G401.6 (cell line): ENCODE measurements at regions not wholly inside any gene's neighbourhood (a gene's known extent, or its start where the extent isn't known, plus 50 kb on each side); places are given as distances from the start of the nearest gene placed in this dataset.
"Not testable (repeated sequence)": the region's sequence is repeated elsewhere in the genome, so short reads cannot be mapped to it uniquely, and the experiment has no call there.

Experiments
- FAIRE-seq: peaks from 2 replicates; lab custom pipeline; 2012; peaks lifted over from hg19 to GRCh38; lab: Jason Lieb, UNC

DNA sequence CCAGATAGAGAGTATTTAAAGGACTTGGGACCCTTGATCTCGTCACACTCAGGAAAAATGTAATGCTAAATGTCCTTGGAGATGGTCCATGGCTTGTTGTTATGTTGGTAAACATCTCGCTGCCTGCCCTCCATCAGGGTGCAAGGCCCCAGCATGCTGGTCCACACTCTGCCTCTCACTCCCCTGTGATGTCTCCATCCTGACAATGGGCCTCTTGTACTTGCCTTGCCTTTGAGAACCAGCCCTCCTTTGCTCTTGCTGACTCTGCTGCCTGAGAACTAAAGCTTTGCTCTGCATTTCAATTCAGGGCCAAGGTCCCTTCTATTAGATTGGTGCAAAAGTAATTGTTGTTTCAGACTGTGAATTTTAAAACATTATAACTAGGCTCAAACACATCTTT, 131.0 kb upstream of the LMNTD1 start:
- FAIRE-seq = no peak

DNA sequence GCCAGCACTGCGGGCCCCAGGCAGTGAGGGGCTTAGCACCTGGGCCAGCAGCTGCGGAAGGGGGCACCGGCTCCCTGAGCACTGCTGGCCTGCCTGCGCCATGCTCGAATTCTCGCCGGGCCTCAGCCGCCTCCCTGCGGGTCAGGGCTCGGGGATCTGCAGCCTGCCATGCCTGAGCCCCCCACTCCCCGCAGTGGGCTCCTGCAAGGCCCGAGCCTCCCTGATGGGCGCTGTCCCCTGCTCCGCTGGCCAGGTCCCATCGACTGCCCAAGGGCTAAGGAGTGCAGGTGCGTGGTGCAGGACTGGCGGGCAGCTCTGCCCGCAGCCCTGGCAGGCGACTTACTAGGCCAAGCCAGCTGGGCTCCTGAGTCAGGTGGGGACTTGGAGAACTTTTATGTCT, 133.3 kb upstream of the LMNTD1 start:
- no peak for FAIRE-seq

DNA sequence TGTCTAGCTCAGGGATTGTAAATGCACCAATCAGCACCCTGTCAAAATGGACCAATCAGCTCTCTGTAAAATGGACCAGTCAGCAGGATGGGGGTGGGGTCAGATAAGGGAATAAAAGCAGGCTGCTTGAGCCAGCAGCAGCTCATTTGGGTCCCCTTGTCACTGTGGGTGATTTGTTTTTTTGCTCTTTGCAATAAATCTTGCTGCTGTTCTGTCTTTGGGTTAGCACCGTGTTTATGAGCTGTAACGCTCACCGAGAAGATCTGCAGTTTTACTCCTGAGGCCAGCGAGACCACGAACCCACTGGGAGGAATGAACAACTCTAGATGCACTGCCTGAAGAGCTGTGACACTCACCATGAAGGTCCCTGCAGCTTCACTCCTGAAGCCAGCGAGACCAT, 134.1 kb upstream of the LMNTD1 start:
- no peak for FAIRE-seq

DNA sequence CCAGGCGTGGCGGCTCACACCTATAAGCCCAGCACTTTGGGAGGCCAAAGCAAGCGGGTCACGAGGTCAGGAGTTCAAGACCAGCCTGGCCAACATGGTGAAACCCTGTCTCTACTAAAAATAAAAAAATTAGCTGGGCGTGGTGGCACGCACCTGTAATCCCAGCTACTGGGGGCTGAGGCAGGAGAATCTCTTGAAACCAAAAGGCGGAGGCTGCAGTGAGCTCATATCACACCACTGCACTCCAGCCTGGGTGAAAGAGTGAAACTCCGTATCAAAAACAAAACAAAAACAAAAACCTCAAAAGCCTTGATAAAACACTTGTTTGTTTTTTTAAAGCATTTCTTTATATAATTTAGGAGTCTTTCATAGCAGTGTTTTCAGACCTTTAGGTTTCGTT, 135.8 kb upstream of the LMNTD1 start:
- not testable (repeated sequence) for FAIRE-seq

DNA sequence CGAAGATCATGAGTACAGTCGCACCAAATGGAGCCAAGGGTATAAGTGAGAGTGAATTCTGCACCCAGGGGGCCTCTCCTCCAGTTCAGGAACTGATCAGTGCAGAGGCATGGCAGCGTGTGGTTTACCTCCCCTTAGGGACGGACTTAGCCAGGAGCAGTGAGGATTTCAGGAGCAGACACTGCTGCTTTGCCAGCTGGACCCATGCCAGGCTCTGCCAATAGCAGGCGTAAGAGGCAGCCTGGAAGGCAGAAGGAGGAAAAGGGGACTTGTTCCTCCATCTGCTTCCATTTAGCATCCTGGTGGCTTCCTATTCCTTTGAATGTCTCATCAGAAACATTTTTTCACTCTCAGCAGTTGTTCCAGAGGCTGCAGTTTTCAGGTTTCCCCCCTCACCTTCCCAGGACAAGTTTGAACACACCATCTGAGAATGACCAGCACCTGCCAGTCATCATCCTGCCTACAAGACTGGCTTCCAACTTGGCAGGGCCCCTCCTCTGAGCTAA, 137.0 kb upstream of the LMNTD1 start:
- FAIRE-seq = no peak

DNA sequence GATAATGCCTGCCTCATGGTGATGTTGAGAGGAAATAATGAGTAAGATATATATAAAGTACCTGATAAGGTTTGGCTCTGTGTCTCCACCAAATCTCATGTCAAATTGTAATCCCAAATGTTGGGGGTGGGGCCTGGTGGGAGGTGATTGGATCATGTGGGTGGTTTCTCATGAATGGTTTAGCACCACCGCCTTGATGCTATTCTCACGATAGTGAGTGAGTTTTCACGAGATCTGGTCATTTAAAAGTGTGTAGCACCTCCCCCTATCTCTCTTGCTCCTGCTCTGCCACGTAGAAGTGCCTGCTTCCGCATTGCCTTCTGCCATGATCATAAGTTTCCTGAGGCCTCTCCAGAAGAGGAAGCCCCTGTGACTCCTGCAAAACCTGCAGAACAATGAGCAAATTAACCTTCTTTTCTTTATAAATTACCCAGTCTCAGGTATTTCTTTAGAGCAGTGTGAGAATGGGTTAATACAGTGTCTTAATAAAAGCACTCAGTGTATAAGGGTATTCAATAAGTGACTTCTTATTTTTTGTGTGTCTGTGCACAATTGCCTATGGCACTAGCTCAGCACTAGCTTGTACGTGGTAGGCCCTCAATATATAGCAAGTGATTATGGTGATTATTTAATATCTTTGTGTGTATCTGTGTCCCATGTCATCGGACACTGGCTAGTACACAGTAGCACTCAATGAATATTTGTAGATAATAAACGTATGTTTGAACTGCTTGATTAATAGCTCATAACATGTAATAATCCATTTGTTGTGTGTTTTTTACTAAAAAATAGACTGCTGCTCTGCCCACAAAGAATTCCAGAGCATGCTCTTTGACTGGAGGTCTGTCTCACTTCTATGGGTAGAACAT, 138.1 kb upstream of the LMNTD1 start:
- FAIRE-seq = no peak

DNA sequence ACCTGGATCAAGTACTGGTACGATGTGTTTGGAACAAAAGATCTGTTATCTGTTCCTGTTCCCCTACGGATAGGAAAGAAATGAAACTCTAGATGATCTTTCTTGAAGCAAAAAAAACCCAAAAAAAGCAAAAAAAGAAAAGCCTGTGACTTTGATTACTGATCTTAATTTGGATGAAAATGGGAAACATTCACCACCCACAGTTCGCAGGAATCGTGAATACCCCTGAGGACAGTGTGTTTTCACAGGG, 138.7 kb upstream of the LMNTD1 start:
- no peak for FAIRE-seq

DNA sequence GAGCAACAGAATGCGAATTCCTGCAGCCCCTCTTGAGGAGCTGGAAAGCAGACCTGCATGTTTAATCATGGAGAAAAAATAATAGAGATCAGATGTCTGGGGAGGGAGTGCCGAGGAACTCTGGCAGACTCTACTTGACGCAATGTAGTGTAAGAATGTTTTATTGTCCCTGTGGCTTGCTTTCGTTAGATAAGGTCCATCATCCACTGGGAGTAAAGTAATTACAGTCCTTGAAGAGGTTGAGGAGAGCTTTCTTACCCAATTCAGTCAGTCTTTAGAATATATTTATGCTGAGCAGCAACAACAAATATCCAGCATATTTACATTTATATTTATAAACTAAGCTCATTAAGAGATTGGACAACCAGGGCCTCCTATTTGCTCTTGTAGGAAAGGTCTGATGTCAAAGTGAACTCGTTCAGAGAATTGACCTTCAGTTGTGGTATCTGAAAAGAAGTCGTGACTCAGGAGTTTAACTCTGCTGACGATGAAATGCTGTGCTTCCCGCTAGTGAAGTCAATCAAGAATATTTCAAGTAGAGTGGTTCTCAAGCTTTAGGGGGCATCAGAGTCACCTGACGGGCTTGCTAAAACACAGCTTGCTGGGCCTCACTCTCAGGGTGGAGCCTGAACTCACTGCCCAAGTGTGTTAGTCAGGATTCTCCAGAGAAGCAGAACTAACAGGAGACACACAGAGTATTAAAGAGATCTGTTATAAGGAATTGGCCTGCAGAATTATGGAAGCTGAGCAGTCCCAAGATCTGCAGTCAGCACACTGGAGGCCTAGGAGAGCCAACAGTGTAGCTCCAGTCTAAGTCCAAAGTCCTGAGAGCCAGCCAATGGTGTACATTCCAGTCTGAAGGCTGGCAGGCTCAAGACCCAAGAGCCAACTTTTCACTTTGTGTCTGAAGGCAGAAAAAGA, 139.3 kb upstream of the LMNTD1 start:
- no peak for FAIRE-seq

DNA sequence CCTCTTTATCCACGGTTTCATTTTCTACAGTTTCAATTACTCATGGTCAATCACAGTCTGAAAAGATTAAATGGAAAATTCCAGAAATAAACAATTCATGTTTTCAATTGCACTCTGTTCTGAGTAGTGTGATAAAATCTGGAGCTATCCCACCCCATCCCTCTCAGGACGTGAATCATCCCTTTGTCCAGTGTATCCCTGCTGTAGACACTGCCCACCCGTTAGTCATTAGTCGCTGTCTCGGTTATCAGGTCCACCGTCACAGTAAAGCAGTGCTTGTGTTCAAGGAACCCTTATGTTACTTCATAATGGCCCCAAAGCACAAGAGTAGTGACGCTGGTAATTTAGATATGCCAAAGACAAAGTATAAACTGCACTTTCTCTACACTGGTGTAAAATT, 141.0 kb upstream of the LMNTD1 start:
- FAIRE-seq = no peak

DNA sequence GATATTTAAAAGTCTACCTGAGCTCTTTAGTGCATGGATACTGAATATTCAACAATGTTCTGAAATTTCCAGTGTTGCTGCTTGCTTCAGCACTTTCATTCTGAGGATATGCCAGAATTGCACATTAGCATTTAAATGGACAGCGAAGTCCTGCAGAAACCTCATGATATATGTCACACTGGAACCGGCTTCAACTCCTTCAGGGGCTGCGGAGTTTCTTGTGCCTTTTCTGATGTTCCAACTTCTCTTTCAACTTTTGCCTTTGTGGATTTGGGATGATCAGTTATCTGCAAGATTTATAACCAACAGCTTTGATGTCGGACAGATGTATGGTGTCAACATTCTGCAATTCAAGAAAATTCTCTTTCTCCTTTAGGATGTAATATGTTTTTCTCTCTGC, 142.5 kb upstream of the LMNTD1 start:
- no peak for FAIRE-seq

DNA sequence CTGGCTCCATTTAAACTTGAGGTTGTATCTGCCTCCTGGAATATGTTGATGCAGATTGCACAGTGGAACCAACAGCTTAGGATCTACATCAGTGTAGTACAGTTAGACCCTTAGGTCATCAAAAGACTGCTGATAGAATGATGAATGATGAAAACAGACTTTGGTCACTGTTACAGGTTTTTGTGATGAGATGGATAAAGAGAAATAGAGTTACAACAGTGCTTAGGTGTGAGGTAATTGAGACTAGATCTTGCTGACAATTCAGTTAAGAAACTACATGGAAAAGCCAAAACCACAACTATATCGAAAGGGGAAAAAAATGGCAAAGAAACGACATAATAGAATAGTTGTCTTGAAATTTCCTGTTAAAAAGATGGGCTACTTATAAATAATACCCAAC, 145.7 kb upstream of the LMNTD1 start:
- FAIRE-seq = no peak

DNA sequence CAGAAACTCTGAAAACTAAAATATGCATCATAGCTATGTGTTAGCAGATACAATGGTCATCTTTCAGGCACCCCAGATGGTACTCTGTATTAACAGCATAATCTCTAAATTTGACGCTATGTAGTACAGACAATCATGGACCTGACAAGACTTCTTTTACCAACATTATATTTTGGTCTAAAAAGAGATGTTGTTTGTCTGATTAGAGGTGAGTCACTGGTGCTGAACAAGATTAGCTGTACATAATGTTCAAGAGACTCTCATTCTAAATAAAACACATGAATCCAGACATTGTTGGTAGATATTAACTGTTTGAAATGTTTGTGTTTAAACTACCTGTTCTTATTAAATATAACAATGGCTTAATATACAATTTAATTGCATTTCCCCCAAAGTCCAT, 146.4 kb upstream of the LMNTD1 start:
- no peak for FAIRE-seq

DNA sequence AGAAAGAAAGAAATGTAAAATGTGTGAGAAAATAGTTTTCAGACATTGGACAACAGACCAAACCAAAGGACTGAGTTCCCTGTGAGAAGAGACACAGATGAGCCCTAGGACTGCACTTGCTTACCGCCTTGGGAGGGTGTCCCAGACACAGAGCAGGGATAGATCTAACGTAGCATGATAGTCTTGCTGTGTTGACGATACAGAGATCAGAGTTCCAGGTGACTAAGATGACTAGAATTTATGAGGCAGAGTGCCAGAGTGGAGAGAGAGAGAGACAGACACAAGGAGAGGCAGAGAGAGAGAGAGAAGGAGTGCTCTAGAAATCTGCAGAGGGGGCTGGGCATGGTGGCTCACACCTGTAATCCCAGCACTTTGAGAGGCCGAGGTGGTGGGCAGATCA, 148.2 kb upstream of the LMNTD1 start:
- no peak for FAIRE-seq

DNA sequence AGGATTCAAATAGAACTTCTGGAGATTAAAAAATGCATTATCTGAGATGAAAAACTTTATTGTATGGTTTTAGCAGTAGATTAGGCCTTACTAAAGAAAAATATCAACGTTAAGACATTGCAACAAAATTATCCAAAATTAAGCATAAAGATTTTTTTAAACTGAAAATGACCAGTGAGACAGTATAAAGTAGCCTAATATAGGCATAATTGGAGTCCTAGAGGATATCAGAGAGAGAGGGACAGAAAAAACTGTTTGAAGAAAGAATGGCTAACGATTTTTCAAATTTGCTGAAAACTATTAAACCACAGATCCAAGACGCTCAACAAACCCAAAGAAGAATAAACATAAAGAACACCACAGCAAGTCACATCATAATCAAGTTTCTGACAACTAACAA, 149.5 kb upstream of the LMNTD1 start:
- FAIRE-seq = no peak

DNA sequence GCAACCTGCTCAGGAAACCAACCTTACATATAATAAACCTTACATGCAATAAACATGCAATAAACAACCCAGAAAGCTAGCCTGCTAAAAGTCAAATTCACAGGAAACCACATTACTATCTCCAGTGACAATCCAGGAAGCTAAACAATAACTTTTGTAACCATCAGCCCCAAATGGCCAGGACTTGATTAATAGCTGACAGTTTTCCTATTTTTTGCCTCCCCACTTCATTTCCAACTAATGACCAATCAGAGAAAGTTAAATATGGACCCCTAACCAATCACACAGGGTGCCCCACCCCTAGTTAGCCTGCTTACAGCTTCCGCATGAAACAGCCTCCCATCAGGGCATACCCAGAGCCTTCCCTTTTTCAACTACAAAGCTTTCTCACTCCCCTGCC, 152.2 kb upstream of the LMNTD1 start:
- no peak for FAIRE-seq

DNA sequence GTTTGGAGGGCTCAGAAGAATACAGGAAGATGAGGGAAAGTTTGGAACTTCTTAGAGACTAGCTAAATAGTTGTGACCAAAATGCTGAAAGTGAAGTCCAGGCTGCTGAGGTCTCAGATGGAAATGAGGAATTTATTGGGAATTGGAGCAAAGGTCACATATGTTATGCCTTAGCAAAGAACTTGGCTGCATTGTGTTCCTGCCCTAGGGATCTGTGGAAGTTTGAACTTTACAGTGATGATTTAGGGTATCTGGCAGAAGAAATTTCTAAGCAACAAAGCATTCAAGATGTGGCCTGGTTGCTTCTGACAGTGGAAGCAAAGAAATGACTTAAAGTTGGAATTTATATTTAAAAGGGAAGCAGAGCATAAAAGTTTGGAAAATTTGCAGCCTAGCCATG, 153.6 kb upstream of the LMNTD1 start:
- not testable (repeated sequence) for FAIRE-seq

DNA sequence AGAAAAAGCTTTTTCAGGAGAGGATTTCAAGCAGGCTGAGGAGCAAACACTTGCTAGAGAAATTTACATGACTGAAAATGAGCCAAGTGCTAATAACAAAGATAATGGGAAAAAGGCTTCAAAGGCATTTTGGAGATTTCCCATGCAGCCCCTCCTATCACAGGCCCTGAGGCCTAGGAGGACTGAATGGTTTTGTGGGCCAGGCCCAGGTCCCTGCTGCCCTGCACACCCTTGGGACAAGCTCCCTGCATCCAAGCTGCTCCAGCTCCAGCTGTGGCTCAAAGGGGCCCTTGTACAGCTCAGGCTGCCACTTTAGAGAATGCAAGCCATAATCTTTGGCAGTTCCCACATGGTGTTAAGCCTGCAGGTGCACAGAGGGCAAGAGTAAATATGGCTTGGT, 154.0 kb upstream of the LMNTD1 start:
- FAIRE-seq = no peak

DNA sequence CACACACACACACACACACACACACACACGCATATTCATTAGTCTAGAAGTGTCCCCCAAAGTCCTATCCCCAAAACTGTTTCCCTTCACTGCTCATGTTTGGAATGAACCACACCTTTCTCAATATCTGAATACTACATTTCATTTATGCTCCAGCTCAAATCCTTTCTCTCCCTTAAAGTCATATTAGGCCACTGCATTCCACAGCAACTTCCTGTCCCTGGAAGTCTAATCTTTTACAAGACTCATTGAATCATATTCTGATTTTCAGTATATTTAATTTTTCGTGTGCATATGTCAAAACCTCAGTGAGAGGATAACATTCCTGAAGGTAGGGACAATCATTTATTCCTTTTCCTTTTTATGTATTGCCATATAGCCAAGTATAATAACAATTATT, 155.6 kb upstream of the LMNTD1 start:
- no peak for FAIRE-seq

DNA sequence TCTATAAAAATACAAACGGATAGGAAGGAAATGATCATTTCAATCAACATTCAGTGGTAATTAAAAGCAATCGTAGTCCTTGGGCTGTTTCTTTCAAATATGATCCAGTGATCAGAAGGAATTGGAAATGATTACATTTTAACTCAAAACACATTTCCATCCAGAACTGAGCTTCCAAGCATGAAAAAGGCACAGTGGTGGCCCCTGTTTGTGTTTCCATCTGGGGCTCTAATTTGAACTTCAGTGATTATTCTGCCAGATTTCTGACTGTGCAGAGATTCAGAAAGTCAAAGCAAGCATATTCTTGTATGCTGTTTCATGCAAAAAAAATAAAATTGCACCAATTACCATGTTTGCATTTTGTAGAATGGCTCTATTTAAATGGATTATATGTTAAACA, 157.0 kb upstream of the LMNTD1 start:
- FAIRE-seq = no peak

DNA sequence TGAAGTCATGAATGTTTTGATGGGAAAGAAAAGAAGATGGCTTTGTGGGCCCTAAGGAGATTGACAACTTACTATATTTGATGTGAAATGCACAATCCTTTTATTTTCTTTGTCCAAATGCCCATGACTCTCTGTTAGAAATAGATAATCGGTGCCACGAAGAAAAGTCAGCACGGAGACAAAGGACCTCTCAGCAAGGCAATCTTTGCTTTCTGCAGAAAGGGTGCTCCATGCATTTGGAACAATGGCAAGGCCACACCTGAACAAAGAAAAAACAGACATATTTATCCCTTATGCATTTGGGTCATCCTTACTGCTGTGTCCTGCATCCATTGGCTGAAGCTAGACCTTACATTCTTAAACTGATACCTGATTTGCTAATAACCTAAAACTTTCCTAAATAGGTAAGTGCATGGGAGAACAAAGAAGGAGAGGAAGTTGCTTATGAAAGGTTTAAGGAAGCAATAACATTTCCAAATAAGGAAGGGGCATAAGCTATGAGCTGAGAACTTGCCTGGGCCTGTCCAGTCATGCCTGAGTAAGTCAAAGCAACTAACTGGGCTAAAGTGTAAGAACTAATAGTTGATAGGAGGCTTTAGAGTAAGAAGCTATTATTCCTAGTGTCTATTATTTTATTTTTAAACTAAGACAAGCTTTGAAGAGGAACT, 158.0 kb upstream of the LMNTD1 start:
- FAIRE-seq = not testable (repeated sequence)

DNA sequence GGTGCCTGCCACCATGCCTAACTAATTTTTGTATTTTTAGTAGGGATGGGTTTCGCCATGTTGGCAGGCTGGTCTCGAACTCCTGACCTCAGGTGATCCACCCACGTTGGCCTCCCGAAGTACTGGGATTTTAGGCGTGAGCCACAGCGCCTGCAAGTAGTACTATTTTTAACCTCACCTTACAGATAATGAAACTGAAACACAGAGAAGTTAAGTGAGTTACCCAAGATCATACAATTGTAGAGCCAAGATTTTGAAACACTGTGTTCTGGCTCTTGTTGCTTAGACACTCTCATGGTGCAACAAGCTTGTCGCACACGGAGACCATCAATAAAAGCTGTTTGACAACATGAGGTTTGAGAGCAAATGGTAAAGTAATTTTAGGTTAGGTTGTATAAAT, 159.1 kb upstream of the LMNTD1 start:
- no peak for FAIRE-seq

DNA sequence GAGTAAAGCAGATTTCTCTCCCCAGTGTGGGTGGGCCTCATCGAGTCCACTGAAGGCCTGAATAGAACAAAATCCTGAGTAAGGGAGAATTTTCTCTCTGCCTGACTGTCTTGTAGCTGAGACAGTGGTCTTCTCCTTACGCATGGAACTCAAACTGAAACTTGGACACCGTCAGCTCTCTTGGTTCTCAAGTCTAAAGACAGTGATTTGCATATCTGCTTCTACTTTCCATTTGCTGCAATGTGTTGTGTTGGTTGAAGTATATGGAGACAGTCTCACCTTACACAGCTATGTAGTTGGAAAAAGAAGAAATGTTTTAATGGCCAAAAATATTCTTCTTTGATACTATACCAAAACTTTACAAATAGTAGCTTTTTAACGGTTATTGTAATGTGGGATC, 160.2 kb upstream of the LMNTD1 start:
- FAIRE-seq = no peak
